IMR-90 (cell line): ENCODE measurements at regions not wholly inside any gene's neighbourhood (a gene's known extent, or its start where the extent isn't known, plus 50 kb on each side); places are given as distances from the start of the nearest gene placed in this dataset.

ENCODE experiments used
- CTCF ChIP-seq: conservative IDR thresholded peaks from 2 replicates; pipeline ENCODE4 v1.5.1; 2012; ENCODE audit warnings: mild to moderate bottlenecking, low read depth, low read length, improper control_type of control experiment
- ELK1 ChIP-seq: fragments of 150-350 bp; IDR thresholded peaks from 2 replicates; pipeline ENCODE4 v1.6.1; 2016; ENCODE audit warnings: low read depth, mild to moderate bottlenecking, low read length, moderate library complexity, borderline replicate concordance
- POLR2A ChIP-seq: IDR thresholded peaks from 2 replicates; pipeline ENCODE4 v1.6.1; 2012; ENCODE audit warnings: mild to moderate bottlenecking, low read depth, low read length
- USF2 ChIP-seq: fragments of 150-350 bp; IDR thresholded peaks from 2 replicates; pipeline ENCODE4 v1.6.1; 2017; ENCODE audit warnings: mild to moderate bottlenecking, antibody characterized with exemption, low read length, low read depth

- TF ChIP-seq CTCF = no peak
- TF ChIP-seq POLR2A = no peak
- no peak for TF ChIP-seq ELK1
- TF ChIP-seq USF2 = no peak
These were observed 269.5 kb upstream of the CITED2 start for GRCh38 chr6:139643986-139644385.
